ENCODE measurements at regions not wholly inside any gene's neighbourhood (a gene's known extent, or its start where the extent isn't known, plus 50 kb on each side); places are given as distances from the start of the nearest gene placed in this dataset.

DNA sequence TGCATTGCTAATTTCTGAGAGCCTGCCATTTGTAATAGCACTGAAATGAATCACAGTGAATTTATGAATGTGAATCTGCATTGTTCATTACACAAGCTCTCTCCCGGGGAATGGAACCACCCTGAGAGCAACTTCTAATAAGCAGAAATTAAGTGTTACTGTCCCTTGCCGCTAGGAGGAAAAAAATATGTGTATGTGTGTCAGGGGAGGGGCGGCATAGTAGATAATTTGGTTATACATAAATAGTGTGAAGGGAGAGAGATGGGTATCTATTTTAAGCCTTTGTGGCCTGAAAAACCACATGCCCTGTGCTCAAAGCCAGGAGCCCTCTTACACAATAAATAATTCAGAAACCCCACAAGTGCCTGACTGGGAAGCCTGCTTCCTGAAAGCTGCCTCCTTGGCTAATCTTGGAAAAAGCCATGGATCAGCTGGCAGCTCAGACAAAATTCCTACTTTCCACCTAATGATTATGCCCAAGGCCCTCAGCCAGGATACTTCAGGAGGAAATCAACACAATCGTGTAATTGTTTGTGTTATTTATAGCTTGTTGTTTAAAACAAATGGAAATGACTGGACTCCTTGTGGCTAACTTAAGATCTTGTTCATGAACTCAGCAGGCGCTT is 366.2 kb upstream of the KITLG start:
- DNase-seq (ENCODE audit: low spot score), result peak; percentile 13

DNA sequence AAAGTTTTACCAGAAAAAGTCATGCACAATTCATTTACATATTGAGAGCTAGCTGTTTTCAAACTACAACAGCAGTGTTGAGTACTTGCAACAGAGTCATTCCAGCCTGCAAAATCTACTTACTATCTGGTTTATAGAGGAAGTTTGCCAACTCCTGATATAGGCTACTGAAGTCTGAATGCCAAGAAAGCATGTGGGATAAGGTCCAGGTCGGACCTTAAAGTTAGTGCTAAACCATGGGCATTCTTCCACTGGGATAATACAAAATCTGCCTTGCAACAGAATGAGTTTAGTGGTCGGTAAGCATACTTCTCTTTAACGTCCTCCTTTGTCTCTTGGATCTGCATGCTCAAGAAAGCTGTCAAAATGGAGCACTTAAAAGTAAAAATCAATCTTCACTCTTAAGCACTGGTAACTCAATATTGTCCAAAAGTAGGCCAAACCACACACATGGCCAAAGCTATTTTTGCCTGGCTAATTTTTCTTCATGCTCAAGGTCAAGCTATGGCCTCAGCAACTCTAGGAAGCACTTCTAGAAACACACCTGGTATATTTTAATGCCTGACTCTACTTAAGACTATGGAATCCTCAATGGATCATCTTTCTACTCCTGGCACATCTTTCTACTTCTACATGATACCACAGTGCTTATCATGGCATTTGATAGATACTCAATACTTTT is 364.9 kb upstream of the KITLG start:
- no peak for DNase-seq (ENCODE audit: low spot score)

DNA sequence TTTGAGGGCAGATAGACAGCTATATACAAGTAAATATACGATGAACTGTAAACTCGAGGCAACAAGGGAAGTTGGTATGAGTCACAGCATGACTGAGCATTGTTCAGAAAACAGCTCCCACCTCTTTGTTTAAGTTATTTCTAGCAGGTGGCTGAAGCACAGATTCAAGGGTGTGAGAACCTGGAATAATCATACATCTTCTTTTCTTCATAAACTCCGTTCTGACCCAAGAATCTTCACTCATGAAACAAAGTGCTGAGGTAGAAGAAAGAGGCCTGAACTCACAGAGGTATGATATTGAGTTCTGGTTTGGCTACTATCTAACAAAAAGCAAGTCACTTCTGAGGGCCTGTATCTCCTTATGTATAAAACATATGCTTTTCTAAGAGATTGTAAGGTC is 364.1 kb upstream of the KITLG start:
- DNase-seq (ENCODE audit: low spot score), result no peak

DNA sequence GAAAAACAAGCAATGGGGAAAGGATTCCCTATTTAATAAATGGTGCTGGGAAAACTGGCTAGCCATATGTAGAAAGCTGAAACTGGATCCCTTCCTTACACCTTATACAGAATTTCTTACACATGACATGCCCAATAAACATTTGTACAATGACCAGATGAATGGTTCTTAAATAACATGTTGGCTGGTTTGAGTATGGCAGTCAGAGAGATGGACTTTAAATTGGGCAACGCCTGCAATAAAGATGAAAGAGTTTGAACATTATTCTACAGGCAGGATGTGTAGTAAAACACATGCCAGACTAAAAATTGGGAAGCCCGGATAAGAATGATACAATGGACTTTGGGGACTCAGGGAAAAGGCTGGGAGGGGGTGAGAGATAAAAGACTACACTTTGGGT is 360.6 kb upstream of the KITLG start:
- DNase-seq (ENCODE audit: low spot score), result no peak

DNA sequence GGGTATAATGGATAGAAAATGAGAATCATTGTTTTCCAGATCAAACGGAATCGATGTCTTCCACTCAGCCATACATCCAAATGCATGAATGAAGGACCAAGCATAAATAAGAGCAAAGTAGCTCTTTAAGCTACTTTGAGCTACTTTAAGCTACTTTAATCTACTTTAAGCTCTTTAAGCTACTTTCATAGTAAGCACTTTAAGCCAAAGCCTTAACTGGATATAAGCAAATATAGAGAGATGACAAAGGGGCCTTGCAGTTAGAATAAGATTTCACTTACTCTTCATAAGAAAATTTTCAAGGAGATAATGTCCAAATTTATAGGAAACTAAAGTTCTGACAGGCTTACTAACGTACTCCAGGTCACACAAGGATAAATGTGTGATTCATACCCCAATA is 355.6 kb upstream of the KITLG start:
- DNase-seq (ENCODE audit: low spot score), result no peak

DNA sequence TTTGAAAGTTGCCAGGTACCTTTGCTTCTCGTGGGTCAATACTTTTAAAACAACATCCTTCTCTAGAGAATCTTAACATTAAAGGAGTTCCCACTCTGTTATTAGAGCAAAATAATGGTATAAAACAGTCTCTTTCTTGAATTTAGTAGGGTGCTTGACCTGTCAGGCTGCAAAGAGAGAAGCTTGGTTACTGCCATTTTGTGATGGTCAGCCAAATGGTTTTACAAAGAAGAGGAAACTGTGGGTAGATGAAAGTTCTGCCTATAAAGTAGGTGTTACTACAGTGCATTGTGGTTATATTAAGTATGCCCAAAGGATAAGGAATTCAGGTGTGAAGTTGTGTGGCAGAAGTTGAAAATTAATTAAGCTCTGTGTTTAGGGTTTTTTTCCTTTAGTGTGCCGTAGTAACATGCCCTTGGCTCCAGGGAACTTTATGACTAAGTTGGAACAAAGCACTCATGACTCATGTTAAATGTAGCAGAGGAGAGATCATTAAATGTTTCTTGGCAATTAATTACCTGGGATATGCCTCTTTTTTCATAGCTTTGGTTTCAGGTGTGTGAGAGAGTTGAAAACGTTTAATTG is 354.0 kb upstream of the KITLG start:
- DNase-seq (ENCODE audit: low spot score), result no peak

DNA sequence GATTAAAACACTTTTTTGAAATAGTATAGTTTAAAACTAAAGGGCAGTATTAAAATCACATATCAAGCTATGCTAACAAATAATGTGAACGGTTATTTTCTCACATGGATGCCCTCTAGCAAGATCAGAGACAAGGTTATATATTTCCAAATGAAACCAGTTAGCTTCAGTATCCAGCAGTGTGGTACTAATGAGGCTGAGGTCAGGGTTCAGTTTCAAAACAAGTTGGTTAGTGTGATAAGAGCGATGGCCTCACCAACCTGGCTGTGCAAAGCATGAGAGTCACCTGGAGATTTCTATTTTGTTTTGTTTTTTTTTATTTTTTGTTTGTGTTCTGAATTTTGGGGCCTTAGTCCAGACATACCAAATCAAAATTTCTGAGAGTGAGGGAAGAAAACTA is 352.2 kb upstream of the KITLG start:
- DNase-seq (ENCODE audit: low spot score), result no peak

DNA sequence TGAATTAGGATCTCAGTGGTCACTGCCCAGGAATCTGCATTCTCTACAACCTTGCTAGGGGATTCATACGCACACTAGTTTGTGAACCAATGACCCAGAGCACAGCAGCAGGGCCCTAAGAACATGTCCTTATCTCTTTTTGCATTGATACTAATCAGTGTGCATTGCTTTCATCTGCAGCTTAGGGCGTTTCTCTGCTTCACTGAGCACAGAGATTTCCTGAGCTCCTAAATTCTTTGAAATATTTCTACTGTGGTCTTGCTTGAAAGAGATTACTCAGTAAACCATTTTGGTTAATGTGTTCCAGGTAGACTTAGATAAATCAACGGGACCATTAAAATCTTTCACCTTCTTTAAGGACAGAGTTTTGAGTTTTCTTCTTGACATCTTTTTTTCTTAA is 351.3 kb upstream of the KITLG start:
- DNase-seq (ENCODE audit: low spot score), result no peak

DNA sequence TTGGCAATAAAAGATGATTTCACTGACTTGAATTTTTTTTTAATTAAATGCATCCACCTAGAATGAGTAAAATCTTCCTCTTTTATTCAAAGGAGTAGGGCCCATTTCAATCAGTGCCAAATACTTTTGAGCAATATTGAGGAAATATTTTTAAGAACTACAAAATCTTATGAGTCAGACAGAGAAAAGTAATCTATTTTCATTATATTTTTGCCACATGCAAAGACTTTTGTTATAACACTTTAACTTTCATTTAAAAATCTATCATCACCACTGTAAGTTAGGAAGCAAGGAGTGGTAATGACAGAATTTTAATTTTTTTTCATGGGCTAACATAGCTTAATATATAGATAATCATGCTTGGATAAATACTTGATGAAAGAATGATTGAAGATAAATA is 345.2 kb upstream of the KITLG start:
- no peak for DNase-seq (ENCODE audit: low spot score)

DNA sequence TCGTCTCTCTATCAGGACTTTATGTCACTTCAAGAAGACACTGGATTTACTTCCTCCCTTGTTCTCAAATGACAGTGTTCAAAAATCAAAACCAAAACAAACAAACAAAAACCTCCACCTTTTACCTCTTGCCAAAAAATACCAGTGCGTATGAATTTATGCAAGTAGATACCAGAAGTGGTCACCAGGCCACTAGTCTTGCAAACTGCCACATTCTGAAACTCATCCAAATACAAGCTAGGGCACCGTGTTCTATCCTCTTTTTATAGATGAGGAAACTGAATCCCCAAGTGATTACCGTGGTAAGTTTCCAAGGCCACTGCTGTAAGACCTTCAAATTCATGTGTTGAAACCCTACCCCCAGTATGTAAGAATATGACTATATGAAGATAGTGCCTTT is 343.9 kb upstream of the KITLG start:
- DNase-seq (ENCODE audit: low spot score), result no peak

DNA sequence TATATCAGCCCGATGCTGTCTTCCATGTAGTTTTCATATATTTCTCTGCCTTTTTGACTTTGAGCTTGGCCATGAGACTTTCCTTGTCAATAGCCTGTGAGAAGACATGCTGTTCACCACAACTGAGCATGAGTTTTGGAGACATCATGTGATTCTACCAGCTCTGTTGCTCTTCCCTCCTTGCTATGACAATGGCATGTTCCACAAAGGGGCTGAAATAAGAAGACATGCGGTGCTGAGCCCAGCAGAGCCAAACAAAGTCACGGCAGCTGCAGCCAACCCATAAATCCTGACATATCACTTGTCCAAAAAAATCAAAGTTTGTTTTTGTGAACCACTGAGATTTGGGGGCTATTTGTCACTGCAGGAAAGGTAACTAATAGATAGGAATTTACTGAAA is 343.4 kb upstream of the KITLG start:
- DNase-seq (ENCODE audit: low spot score), result no peak

DNA sequence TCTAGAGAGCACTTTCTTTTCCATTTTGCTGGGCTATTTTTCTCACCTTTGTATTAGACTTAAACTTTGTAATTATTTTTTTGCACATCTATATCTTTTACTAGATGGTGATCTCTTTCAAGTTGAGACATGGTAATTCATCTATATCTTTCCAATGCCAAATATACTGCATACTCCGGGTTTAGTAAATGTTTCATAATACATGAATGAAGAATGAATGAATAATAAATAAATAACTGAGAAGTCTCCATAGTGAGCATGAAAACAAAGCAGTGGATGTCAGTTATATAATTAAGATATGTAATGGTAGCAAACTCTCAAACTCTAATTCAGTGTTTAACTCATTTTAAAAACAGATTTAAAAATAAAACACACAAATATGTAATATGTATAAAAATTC is 342.5 kb upstream of the KITLG start:
- DNase-seq (ENCODE audit: low spot score), result no peak

DNA sequence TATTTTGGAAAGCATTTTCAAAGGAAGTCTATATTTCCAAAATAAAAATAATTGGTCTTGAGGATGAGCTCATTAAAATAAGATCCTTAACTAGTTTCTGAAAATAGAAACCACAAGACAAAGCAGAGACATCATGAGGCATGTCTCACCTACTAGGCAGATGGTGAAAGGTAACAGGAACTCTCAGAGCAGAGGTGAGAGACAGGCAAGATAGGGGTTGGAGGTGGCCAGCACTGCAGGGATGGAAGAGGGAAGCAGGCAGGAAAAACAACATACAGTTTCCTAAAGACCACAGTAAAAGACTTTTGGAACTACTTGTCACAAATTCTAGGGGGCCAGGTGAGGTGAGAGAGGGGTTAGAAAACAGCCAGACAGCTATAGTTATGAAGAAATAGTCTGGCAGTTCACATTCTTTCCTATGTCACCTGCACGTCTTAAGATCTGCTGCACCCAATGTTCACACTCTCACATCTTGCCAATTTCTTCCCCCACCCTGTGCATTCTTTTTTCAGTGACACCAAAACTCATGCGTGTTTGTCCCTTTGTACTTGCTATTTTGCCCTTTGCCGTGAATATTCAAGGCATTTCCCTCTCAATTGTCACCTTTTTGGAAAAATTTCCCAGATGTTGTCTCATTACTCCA is 341.7 kb upstream of the KITLG start:
- DNase-seq (ENCODE audit: low spot score), result no peak

DNA sequence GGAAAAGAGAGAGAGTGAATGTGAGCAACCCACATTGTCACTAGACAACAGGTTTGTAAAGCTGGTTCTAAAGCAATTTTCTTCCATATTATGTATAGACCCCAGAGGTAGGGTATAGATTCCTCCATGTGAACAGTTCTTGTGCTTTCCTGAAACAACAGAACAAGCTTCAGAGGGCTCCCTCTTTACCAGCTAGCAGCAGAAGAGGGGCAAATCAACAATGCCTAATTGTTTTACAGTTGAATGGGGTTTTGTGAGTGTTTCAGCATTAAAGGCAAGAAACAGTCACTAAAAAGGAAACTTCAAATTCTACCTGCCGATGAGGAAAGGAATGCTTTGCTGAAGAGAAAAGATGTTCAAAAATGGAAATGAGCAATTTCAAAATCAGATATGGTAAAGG is 341.2 kb upstream of the KITLG start:
- DNase-seq (ENCODE audit: low spot score), result peak; percentile 42

DNA sequence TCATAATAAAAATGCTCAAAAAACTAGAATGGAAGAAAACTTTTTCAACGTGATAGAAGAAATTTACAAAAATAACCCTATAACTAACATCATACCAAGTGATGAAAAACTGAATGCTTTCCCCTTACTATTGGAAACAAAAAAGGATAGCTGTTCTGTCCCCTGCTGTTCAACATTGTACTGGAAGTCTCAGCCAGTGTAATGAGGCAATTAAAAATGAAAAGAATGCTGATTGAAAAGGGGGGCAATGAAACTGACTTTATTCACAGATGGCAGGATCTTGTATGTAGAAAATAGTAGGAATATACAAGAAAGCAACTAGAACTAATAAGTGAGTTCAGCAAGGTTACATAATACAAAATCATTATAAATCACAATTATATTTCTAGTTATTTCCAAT is 337.9 kb upstream of the KITLG start:
- no peak for DNase-seq (ENCODE audit: low spot score)

DNA sequence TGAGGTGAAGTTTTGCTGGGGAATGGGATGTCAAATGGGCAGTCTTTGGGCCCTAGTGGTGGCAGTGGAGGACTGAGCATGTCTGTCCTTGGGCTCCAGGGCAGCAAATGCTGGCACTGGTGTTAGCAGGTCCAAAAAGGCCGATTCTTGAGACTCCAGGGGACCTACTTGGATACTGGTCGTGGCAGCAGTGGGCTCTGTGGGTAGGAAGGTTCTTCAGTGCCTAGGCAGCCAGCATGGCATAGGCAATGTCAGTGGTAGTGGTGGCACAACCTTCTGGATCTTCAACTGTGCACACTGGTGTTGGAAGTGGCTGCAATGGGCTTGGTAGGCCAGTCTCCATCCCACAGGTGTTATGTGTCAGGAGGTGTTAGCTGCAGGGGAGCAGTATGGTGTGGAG is 334.7 kb upstream of the KITLG start:
- no peak for DNase-seq (ENCODE audit: low spot score)

DNA sequence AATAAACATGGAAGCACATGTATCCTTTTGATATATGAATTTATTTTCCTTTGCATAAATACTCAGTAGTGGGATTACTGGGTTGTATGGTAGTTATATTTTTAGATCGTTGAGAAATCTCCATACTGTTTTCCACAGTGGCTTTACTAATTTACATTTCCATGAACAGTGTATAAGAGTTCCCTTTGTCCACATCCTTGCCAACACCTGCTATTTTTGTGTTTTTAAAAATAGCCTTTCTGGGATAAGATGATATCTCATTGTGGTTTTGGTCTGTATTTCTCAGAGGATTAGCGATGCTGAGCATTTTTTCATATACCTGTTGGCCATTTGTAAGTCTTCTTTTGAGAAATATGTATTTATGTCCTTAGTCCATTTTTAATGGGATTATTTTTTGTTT is 329.2 kb upstream of the KITLG start:
- DNase-seq (ENCODE audit: low spot score), result no peak

DNA sequence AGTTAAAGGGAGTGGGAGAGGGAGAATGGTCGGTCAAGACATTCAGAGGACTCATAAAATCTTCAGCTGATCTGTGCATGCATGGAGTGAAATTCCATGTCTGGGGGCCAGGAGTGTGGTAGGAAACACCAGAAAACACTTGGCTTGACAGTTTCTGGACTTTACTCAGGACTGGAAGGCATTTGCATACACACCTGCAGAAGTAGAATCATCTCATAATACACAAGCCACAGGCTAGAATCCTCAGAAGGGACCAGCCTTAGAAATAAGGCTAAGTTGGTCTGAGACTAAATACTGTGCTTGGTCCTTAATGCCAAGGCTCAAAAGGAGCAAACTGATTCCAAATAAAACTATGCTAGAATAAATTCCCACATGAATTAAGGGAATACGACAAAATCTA is 328.1 kb upstream of the KITLG start:
- no peak for DNase-seq (ENCODE audit: low spot score)

DNA sequence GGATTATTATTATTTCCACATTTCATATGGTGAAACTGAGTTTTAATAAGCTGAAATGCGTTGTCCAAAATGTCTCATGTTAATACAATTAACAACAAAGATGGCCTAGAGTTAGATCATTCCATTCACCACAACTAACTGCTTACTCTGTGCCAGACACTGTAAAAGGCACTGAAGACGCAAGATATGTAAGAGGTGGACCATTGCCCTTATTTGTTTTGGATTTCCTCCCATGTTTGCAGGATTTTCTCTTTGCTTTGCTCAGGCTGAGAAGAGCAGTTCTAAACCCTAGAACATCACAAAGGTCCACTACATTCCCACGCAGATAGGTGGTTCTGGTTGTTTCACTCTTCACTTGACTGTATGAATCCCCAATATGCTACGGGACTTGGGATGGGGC is 324.4 kb upstream of the KITLG start:
- DNase-seq (ENCODE audit: low spot score), result no peak

DNA sequence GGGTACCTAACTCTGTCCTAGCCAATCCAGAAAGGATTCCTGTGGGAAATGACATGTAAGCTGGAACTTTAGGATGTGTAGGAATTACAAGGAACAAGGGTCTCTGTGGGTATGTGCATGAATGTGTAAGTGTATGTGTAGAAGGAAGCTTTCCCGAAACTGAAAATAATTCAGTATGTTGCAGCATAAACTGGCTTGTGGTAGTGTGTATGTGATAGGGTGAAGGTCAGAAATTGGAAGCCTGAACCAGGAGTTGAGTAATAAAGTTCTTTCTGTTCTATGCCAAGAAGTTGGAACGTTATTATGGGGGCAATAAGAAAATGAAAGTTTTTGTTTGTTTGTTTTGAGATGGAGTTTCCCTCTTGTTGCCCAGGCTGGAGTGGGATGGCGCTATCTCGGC is 323.1 kb upstream of the KITLG start:
- DNase-seq (ENCODE audit: low spot score), result no peak

DNA sequence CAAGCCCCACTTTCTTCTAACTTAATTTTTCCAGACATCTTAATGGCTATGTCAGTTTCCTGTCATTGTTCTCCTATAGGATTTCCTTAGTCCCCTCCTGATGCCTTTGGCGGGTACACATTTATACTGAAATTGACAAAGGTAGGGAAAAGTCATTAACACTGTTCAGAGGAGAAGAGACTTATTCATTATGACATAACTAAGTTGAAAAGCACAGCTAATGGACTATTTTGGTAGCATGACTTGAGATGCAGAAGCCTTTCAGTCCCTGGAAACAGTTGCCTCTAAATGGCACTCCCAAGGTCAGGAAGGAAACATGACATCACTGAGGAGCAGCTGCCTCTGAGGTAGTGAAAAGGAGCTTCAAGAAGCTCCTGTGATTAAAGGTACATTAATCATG is 317.5 kb upstream of the KITLG start:
- DNase-seq (ENCODE audit: low spot score), result no peak

DNA sequence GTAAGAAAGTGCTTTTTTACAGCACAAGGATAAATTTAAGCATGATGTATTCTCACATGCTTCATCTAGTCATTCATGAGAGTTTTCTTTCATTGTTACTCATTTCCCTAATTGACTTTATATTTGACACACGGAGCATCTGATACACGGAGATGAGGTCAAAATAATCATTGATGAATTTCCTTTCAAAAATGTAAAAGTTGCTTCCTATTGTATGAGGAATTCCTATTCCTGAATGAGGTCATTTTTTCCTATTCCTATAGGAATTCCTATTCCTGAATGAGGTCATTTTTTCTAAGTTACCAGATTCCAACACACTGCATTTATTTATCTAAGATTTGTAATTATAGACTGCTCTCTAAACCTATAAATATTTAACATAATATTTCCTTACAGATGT is 316.7 kb upstream of the KITLG start:
- no peak for DNase-seq (ENCODE audit: low spot score)

DNA sequence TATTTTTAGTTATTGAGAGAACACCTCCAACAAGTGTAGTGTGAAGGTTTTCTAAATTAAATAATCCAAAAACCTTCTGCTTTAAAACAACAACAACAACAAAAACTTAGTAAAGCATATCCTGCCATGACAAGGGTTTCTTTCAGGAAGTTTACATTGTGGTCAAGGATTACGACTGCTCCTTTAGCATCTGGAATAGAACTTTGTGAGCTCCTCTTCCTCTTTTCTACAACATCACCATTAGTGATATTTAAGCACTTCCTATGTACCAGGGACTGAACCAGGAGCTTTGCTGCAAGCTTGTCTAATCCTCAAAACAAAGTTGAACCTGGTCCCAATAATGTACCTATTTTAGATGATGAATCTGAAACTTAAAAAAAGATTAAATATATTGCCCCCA is 315.4 kb upstream of the KITLG start:
- no peak for DNase-seq (ENCODE audit: low spot score)

DNA sequence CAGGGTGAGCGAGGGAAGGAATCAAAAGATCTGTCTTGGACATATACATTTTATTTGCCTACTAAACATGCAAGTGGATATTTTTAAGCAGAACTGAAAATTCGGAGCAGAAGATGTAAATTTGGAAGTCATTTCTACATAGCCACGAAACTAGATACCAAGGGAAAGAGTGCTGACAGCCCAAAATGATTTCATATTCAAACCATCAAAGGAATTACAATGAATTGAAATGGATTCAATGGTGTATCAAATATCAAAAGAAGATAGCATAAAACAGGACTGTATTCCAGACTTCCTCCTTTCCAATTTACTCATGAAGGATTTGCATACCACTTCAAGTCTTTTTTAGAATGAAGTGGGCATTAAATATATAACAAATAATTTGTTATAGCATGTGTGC is 313.5 kb upstream of the KITLG start:
- no peak for DNase-seq (ENCODE audit: low spot score)
